ENCODE measurements at regions not wholly inside any gene's neighbourhood (a gene's known extent, or its start where the extent isn't known, plus 50 kb on each side); places are given as distances from the start of the nearest gene placed in this dataset.

- in situ Hi-C loops (cut with MboI; ENCODE audit: low pct_ligation_motif_present in 1 of 4, low pct_unique_long_range_greater_than_20kb in 1 of 4, low sequenced_read_pairs in 3 of 4): no loop called here
Measured at GRCh38 chr2:221203125-221203524, 369.0 kb downstream of the EPHA4 start.

GRCh38 chr2:221203856-221204255 lies 368.2 kb downstream of the EPHA4 start:
- H3K36me3 ChIP-seq: no peaks in the 10 kb centered on the region
- no peak overlapping the region for H3K4me3 ChIP-seq
- 36 to 43% methylated on average over 2 of the region's 2 CpGs for WGBS, 2 donors (ENCODE audit: low coverage in 1 of 2)
- no peaks in the 10 kb centered on the region for H3K9me3 ChIP-seq
- intact Hi-C loops (cut with DNase I; ENCODE audit: low total_unique reads) (no loop called here), in situ Hi-C loops (cut with MboI; ENCODE audit: low pct_ligation_motif_present in 1 of 4, low pct_unique_long_range_greater_than_20kb in 1 of 4, low sequenced_read_pairs in 3 of 4) (no loop called here)
- no peak overlapping the region for H3K27ac ChIP-seq
- peak; percentile 20 for DNase-seq
- peaks cover 0 to 16% (median 3%) of the 10 kb centered on the region in 4 donors for H3K4me1 ChIP-seq
- no peaks in the 10 kb centered on the region for H3K27me3 ChIP-seq
- no peak for TF ChIP-seq EP300 (IDR thresholded peaks at IDR 0.05; ENCODE audit: low read depth)
- no peak for TF ChIP-seq CTCF (IDR thresholded peaks at IDR 0.05)
- no peak for TF ChIP-seq POLR2A (IDR thresholded peaks at IDR 0.05)
- no peak for TF ChIP-seq POLR2AphosphoS5 (IDR thresholded peaks at IDR 0.05)

More at GRCh38 chr2:221203125-221203524, 369.0 kb downstream of the EPHA4 start:
- Histone ChIP-seq H3K27me3 (no peaks in the 10 kb centered on the region), H3K27ac (no peak overlapping the region), H3K4me3 (no peak overlapping the region), H3K4me1 (peaks cover 0 to 16% (median 3%) of the 10 kb centered on the region in 4 donors), H3K36me3 (no peaks in the 10 kb centered on the region), H3K9me3 (no peaks in the 10 kb centered on the region)
- DNase-seq: peak; percentile 35
- WGBS, 2 donors (ENCODE audit: low coverage in 1 of 2): 52 to 73% methylated on average over 2 of the region's 2 CpGs
- no peak for TF ChIP-seq CTCF (IDR thresholded peaks at IDR 0.05)
- TF ChIP-seq POLR2AphosphoS5 (IDR thresholded peaks at IDR 0.05): no peak
- intact Hi-C loops (cut with DNase I; ENCODE audit: low total_unique reads): no loop called here

GRCh38 chr2:221204699-221205098 lies 367.4 kb downstream of the EPHA4 start:
- in situ Hi-C loops (cut with MboI; ENCODE audit: low pct_ligation_motif_present in 1 of 4, low pct_unique_long_range_greater_than_20kb in 1 of 4, low sequenced_read_pairs in 3 of 4) (no loop called here), intact Hi-C loops (cut with DNase I; ENCODE audit: low total_unique reads) (no loop called here)
- H3K27ac ChIP-seq: peak overlapping the region in 1 of 4 donors; percentile 42
- TF ChIP-seq CTCF (IDR thresholded peaks at IDR 0.05): no peak
- TF ChIP-seq POLR2AphosphoS5 (IDR thresholded peaks at IDR 0.05): no peak
- TF ChIP-seq POLR2A (IDR thresholded peaks at IDR 0.05): no peak
- no peak for TF ChIP-seq EP300 (IDR thresholded peaks at IDR 0.05; ENCODE audit: low read depth)
- H3K9me3 ChIP-seq: no peaks in the 10 kb centered on the region
- H3K27me3 ChIP-seq: no peaks in the 10 kb centered on the region
- no peak for DNase-seq
- H3K36me3 ChIP-seq: no peaks in the 10 kb centered on the region
- H3K4me1 ChIP-seq: peaks cover 0 to 16% (median 3%) of the 10 kb centered on the region in 4 donors
- 15 to 17% methylated on average over 2 of the region's 2 CpGs for WGBS, 2 donors (ENCODE audit: low coverage in 1 of 2)
- H3K4me3 ChIP-seq: no peak overlapping the region

- no peaks in the 10 kb centered on the region for H3K27me3 ChIP-seq
- WGBS, 2 donors (ENCODE audit: low coverage in 1 of 2): 38 to 59% methylated on average over 3 to 5 of the region's 5 CpGs
Measured at GRCh38 chr2:221205103-221205673, 366.9 kb downstream of the EPHA4 start.

More at GRCh38 chr2:221205103-221205673, 366.9 kb downstream of the EPHA4 start:
- peaks cover 0 to 16% (median 3%) of the 10 kb centered on the region in 4 donors for H3K4me1 ChIP-seq
- H3K36me3 ChIP-seq: no peaks in the 10 kb centered on the region
- no peak for TF ChIP-seq POLR2A (IDR thresholded peaks at IDR 0.05)
- TF ChIP-seq POLR2AphosphoS5 (IDR thresholded peaks at IDR 0.05): no peak
- no peak for TF ChIP-seq CTCF (IDR thresholded peaks at IDR 0.05)
- no peak for TF ChIP-seq EP300 (IDR thresholded peaks at IDR 0.05; ENCODE audit: low read depth)
- DNase-seq: no peak
- in situ Hi-C loops (cut with MboI; ENCODE audit: low pct_ligation_motif_present in 1 of 4, low pct_unique_long_range_greater_than_20kb in 1 of 4, low sequenced_read_pairs in 3 of 4): no loop called here
- peak overlapping the region in 1 of 4 donors; percentile 42 for H3K27ac ChIP-seq
- intact Hi-C loops (cut with DNase I; ENCODE audit: low total_unique reads): no loop called here
- no peaks in the 10 kb centered on the region for H3K9me3 ChIP-seq
- H3K4me3 ChIP-seq: no peak overlapping the region

Data from transverse colon (tissue), 4 donors.